ENCODE measurements at regions not wholly inside any gene's neighbourhood (a gene's known extent, or its start where the extent isn't known, plus 50 kb on each side); places are given as distances from the start of the nearest gene placed in this dataset.

DNA sequence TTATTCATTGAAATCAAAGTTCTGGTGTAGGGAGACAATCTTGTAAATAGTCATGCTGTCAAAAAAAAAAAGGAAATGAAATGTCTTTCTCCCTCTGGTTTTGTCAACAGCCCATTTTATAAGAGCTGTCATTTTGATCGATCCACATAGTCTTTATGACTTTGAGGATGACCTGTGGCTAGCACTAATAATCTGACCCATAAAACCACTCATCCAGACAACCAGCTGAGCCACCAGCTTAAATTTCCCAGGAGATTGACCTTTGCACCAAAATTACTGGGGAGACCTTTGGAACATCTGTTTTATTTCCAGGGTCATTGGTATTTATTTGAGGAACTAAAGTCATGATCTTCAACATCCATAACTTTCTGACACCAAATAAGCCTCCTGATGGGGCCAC is 98.5 kb upstream of the MME start:
- TF ChIP-seq, protein P1, sequence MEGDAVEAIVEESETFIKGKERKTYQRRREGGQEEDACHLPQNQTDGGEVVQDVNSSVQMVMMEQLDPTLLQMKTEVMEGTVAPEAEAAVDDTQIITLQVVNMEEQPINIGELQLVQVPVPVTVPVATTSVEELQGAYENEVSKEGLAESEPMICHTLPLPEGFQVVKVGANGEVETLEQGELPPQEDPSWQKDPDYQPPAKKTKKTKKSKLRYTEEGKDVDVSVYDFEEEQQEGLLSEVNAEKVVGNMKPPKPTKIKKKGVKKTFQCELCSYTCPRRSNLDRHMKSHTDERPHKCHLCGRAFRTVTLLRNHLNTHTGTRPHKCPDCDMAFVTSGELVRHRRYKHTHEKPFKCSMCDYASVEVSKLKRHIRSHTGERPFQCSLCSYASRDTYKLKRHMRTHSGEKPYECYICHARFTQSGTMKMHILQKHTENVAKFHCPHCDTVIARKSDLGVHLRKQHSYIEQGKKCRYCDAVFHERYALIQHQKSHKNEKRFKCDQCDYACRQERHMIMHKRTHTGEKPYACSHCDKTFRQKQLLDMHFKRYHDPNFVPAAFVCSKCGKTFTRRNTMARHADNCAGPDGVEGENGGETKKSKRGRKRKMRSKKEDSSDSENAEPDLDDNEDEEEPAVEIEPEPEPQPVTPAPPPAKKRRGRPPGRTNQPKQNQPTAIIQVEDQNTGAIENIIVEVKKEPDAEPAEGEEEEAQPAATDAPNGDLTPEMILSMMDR (IDR thresholded peaks at IDR 0.05) = no peak
- no peak for TF ChIP-seq EP300 (IDR thresholded peaks at IDR 0.05)
